ENCODE measurements at regions not wholly inside any gene's neighbourhood (a gene's known extent, or its start where the extent isn't known, plus 50 kb on each side); places are given as distances from the start of the nearest gene placed in this dataset.

GRCh38 chr1:9454494-9455066 is 84.7 kb upstream of the SLC25A33 start:
- no peak overlapping the region for H3K4me3 ChIP-seq
- H3K27ac ChIP-seq, result no peak overlapping the region
- no peaks in the 10 kb centered on the region for H3K9me3 ChIP-seq
- H3K4me1 ChIP-seq, result peaks cover 0 to 21% (median 6%) of the 10 kb centered on the region in 4 donors
- H3K27me3 ChIP-seq, result no peaks in the 10 kb centered on the region
- DNase-seq (ENCODE audit: low spot score in 2 of 2), result no peak
- no peaks in the 10 kb centered on the region for H3K36me3 ChIP-seq
- 82 to 85% methylated on average over 13 of the region's 13 CpGs for WGBS, 2 donors
- TF ChIP-seq POLR2A (IDR thresholded peaks at IDR 0.05), result no peak

GRCh38 chr1:9455487-9456234 is 83.6 kb upstream of the SLC25A33 start:
- TF ChIP-seq CTCF (IDR thresholded peaks at IDR 0.05), result peak; percentile 61 to 85 (median 73)
- TF ChIP-seq POLR2A (IDR thresholded peaks at IDR 0.05), result no peak
- TF ChIP-seq EP300 (IDR thresholded peaks at IDR 0.05), result peak in 1 of 2 donors; percentile 15

GRCh38 chr1:9456833-9457232 is 82.4 kb upstream of the SLC25A33 start:
- Histone ChIP-seq H3K4me1 (peaks cover 0 to 19% (median 6%) of the 10 kb centered on the region in 4 donors), H3K27ac (no peak overlapping the region), H3K36me3 (no peaks in the 10 kb centered on the region), H3K4me3 (no peak overlapping the region), H3K9me3 (no peaks in the 10 kb centered on the region), H3K27me3 (no peaks in the 10 kb centered on the region)
- DNase-seq (ENCODE audit: low spot score in 2 of 2), result no peak
- WGBS, 2 donors, result 86 to 91% methylated on average over 4 of the region's 4 CpGs
- TF ChIP-seq POLR2A (IDR thresholded peaks at IDR 0.05) (no peak), EP300 (IDR thresholded peaks at IDR 0.05) (no peak), CTCF (IDR thresholded peaks at IDR 0.05) (no peak)

More at GRCh38 chr1:9455487-9456234, 83.6 kb upstream of the SLC25A33 start:
- Histone ChIP-seq H3K27ac (peak overlapping the region in 1 of 4 donors; percentile 21), H3K4me1 (peaks cover 0 to 19% (median 6%) of the 10 kb centered on the region in 4 donors), H3K36me3 (no peaks in the 10 kb centered on the region), H3K9me3 (no peaks in the 10 kb centered on the region), H3K27me3 (no peaks in the 10 kb centered on the region), H3K4me3 (no peak overlapping the region)
- 37 to 47% methylated on average over 21 of the region's 22 CpGs for WGBS, 2 donors
- peak; percentile 53 to 80 for DNase-seq (ENCODE audit: low spot score in 2 of 2)

GRCh38 chr1:9459816-9460407 is 79.4 kb upstream of the SLC25A33 start:
- TF ChIP-seq CTCF (IDR thresholded peaks at IDR 0.05) (no peak), POLR2A (IDR thresholded peaks at IDR 0.05) (no peak), EP300 (IDR thresholded peaks at IDR 0.05) (no peak)

GRCh38 chr1:9465640-9466039 is 73.6 kb upstream of the SLC25A33 start:
- DNase-seq (ENCODE audit: low spot score in 2 of 2), result no peak
- no peak overlapping the region for H3K27ac ChIP-seq
- H3K4me3 ChIP-seq, result no peak overlapping the region
- no peaks in the 10 kb centered on the region for H3K36me3 ChIP-seq
- no peaks in the 10 kb centered on the region for H3K9me3 ChIP-seq
- TF ChIP-seq EP300 (IDR thresholded peaks at IDR 0.05), result no peak
- no peak for TF ChIP-seq POLR2A (IDR thresholded peaks at IDR 0.05)
- no peak for TF ChIP-seq CTCF (IDR thresholded peaks at IDR 0.05)
- H3K27me3 ChIP-seq, result no peaks in the 10 kb centered on the region
- 77 to 79% methylated on average over 9 of the region's 9 CpGs for WGBS, 2 donors
- H3K4me1 ChIP-seq, result peaks cover 0 to 4% (median 0%) of the 10 kb centered on the region in 4 donors

More at GRCh38 chr1:9459816-9460407, 79.4 kb upstream of the SLC25A33 start:
- H3K27ac ChIP-seq, result no peak overlapping the region
- no peak overlapping the region for H3K4me3 ChIP-seq
- peaks cover 0 to 4% (median 0%) of the 10 kb centered on the region in 4 donors for H3K4me1 ChIP-seq
- no peaks in the 10 kb centered on the region for H3K27me3 ChIP-seq
- H3K36me3 ChIP-seq, result no peaks in the 10 kb centered on the region
- no peak for DNase-seq (ENCODE audit: low spot score in 2 of 2)
- H3K9me3 ChIP-seq, result no peaks in the 10 kb centered on the region
- 60 to 65% methylated on average over 10 of the region's 10 CpGs for WGBS, 2 donors

Data from tibial nerve (tissue), 4 donors.